ENCODE measurements at regions not wholly inside any gene's neighbourhood (a gene's known extent, or its start where the extent isn't known, plus 50 kb on each side); places are given as distances from the start of the nearest gene placed in this dataset.

GRCh38 chr10:109287858-109288257 lies 635.5 kb downstream of the XPNPEP1 start:
- H3K27ac ChIP-seq (ENCODE audit: insufficient read length, low read depth, low read length): no peak overlapping the region
- H3K56ac ChIP-seq (ENCODE audit: insufficient read length, low read depth, low read length): no peak overlapping the region
- no peak overlapping the region for H3K18ac ChIP-seq (ENCODE audit: insufficient read length, low read depth, low read length)
- no peak overlapping the region for H3K4ac ChIP-seq (ENCODE audit: low read depth, low read length)
- H4K20me1 ChIP-seq (ENCODE audit: control insufficient read depth, insufficient read depth, insufficient read length): no peaks in the 10 kb centered on the region
- no peak overlapping the region for H2BK120ac ChIP-seq (ENCODE audit: low read depth, low read length, poor library complexity, severe bottlenecking)
- no peaks in the 10 kb centered on the region for H3K79me1 ChIP-seq (ENCODE audit: insufficient read depth, low read depth, low read length, poor library complexity, severe bottlenecking)
- H3K79me2 ChIP-seq (ENCODE audit: insufficient read depth, low read length): no peaks in the 10 kb centered on the region
- no peaks in the 10 kb centered on the region for H3K23me2 ChIP-seq (ENCODE audit: insufficient read length, low read depth, low read length, poor library complexity, severe bottlenecking)
- no peak overlapping the region for H3K4me3 Mint-ChIP-seq
- H3K27ac Mint-ChIP-seq: no peak overlapping the region; a peak in 1 of 7 replicates
- no peaks in the 10 kb centered on the region; a peak in 1 of 5 replicates for H3K9me3 Mint-ChIP-seq
- no peak for DNase-seq
- H2AK5ac ChIP-seq (ENCODE audit: insufficient read length, low read length): no peak overlapping the region
- no peak overlapping the region for H4K91ac ChIP-seq (ENCODE audit: insufficient read length, low read depth, low read length)
- H3K27me3 Mint-ChIP-seq (ENCODE audit: low read depth): no peaks in the 10 kb centered on the region
- no peak overlapping the region for H3K23ac ChIP-seq (ENCODE audit: insufficient read length, low read depth, low read length)
- no peaks in the 10 kb centered on the region for H3K27me3 ChIP-seq (ENCODE audit: insufficient read depth, low read length)
- no peak overlapping the region for H2BK12ac ChIP-seq (ENCODE audit: insufficient read length, low read depth, low read length)
- no peak overlapping the region for H3K14ac ChIP-seq (ENCODE audit: insufficient read depth, low read length)
- H3K9me3 ChIP-seq (ENCODE audit: control insufficient read depth, low read depth, low read length): no peaks in the 10 kb centered on the region
- H3T11ph ChIP-seq (ENCODE audit: low read length): no peak overlapping the region
- TF ChIP-seq CTCF (conservative IDR thresholded peaks at IDR 0.05): no peak
- no peak overlapping the region for H3K4me2 ChIP-seq (ENCODE audit: insufficient read depth, insufficient read length, low read length)
- no peak overlapping the region for H4K5ac ChIP-seq (ENCODE audit: insufficient read length, low read depth, low read length)
- H3K9ac ChIP-seq (ENCODE audit: extremely low read depth, insufficient read length, low read length): no peak overlapping the region
- no peak overlapping the region for H2BK5ac ChIP-seq (ENCODE audit: insufficient read length, low read length)
- H2BK15ac ChIP-seq (ENCODE audit: low read depth, low read length): no peak overlapping the region
- H3K4me1 ChIP-seq (ENCODE audit: insufficient read depth, low read length): no peaks in the 10 kb centered on the region
- no CpG with 5 or more reads among the region's 3 CpGs for WGBS (ENCODE audit: extremely low coverage, insufficient read length, low lambda C conversion rate)
- H4K8ac ChIP-seq (replicated peaks; ENCODE audit: insufficient read length, low read depth, low read length): no peak overlapping the region
- no peaks in the 10 kb centered on the region for H3K4me1 Mint-ChIP-seq
- H2BK20ac ChIP-seq (ENCODE audit: low read depth, low read length, poor library complexity, severe bottlenecking): no peak overlapping the region
- H2AFZ ChIP-seq (ENCODE audit: low read length): no peak overlapping the region
- H3K36me3 Mint-ChIP-seq (ENCODE audit: insufficient read depth in 1 of 3, low read depth in 3 of 3): 0 out of 7 replicates have a peak, but pooled peaks cover 0 to 4% (median 0%) of the 10 kb centered on the region in 3 experiments

All from H9 (cell line).